ENCODE measurements at regions not wholly inside any gene's neighbourhood (a gene's known extent, or its start where the extent isn't known, plus 50 kb on each side); places are given as distances from the start of the nearest gene placed in this dataset.
A peak's percentile ranks its signal among the peaks of the same experiment; 100 is the strongest.

- peaks cover 15% of the 10 kb centered on the region for H3K4me1 Mint-ChIP-seq (ENCODE audit: low read depth)
- no peak overlapping the region for H3K4me3 Mint-ChIP-seq
- ATAC-seq (replicated peaks in 1 of 2) (no peak), DNase-seq (no peak)
- no peaks in the 10 kb centered on the region for H3K9me3 Mint-ChIP-seq
- H3K36me3 Mint-ChIP-seq (ENCODE audit: insufficient read depth in 2 of 2): no peaks in the 10 kb centered on the region
- peaks cover 4% of the 10 kb centered on the region for H3K27me3 Mint-ChIP-seq (ENCODE audit: low read depth)
- no peak overlapping the region for H3K27ac Mint-ChIP-seq
Measured at GRCh38 chr1:229751610-229752009, 125.6 kb downstream of the URB2 start.

GRCh38 chr1:229752679-229753078 lies 126.6 kb downstream of the URB2 start:
- no peak for ATAC-seq (replicated peaks in 1 of 2)
- no peaks in the 10 kb centered on the region for H3K36me3 Mint-ChIP-seq (ENCODE audit: insufficient read depth in 2 of 2)
- H3K9me3 Mint-ChIP-seq: peaks cover 0 to 4% of the 10 kb centered on the region in 2 donors
- no peak overlapping the region for H3K27ac Mint-ChIP-seq
- no peak for DNase-seq
- peaks cover 16% of the 10 kb centered on the region for H3K4me1 Mint-ChIP-seq (ENCODE audit: low read depth)
- H3K4me3 Mint-ChIP-seq: no peak overlapping the region
- no peaks in the 10 kb centered on the region for H3K27me3 Mint-ChIP-seq (ENCODE audit: low read depth)

GRCh38 chr1:229753764-229754551 lies 127.9 kb downstream of the URB2 start:
- peak; percentile 3 to 4 for DNase-seq
- peak overlapping the region; percentile 67 to 71 for H3K4me3 Mint-ChIP-seq
- peaks cover 29% of the 10 kb centered on the region for H3K4me1 Mint-ChIP-seq (ENCODE audit: low read depth)

GRCh38 chr1:229756666-229757065 lies 130.6 kb downstream of the URB2 start:
- no peak overlapping the region for H3K27ac Mint-ChIP-seq
- H3K9me3 Mint-ChIP-seq: peaks cover 0 to 4% of the 10 kb centered on the region in 2 donors
- peaks cover 35% of the 10 kb centered on the region for H3K4me1 Mint-ChIP-seq (ENCODE audit: low read depth)
- ATAC-seq (replicated peaks in 1 of 2): no peak
- H3K27me3 Mint-ChIP-seq (ENCODE audit: low read depth): no peaks in the 10 kb centered on the region
- no peaks in the 10 kb centered on the region for H3K36me3 Mint-ChIP-seq (ENCODE audit: insufficient read depth in 2 of 2)
- H3K4me3 Mint-ChIP-seq: no peak overlapping the region
- DNase-seq: no peak

More at GRCh38 chr1:229753764-229754551, 127.9 kb downstream of the URB2 start:
- Mint-ChIP-seq H3K9me3 (peaks cover 0 to 4% of the 10 kb centered on the region in 2 donors), H3K36me3 (ENCODE audit: insufficient read depth in 2 of 2) (no peaks in the 10 kb centered on the region), H3K27me3 (ENCODE audit: low read depth) (no peaks in the 10 kb centered on the region), H3K27ac (peak overlapping the region; percentile 68)
- peak; percentile 44 to 56 for ATAC-seq (replicated peaks in 1 of 2)

- Mint-ChIP-seq H3K27ac (no peak overlapping the region), H3K4me1 (ENCODE audit: low read depth) (peaks cover 35% of the 10 kb centered on the region), H3K27me3 (ENCODE audit: low read depth) (no peaks in the 10 kb centered on the region), H3K36me3 (ENCODE audit: insufficient read depth in 2 of 2) (no peaks in the 10 kb centered on the region), H3K9me3 (peaks cover 0 to 4% of the 10 kb centered on the region in 2 donors), H3K4me3 (no peak overlapping the region)
- DNase-seq: no peak
- ATAC-seq (replicated peaks in 1 of 2): no peak
Measured at GRCh38 chr1:229757226-229757625, 131.2 kb downstream of the URB2 start.

GRCh38 chr1:229758101-229759036 lies 132.3 kb downstream of the URB2 start:
- ATAC-seq (replicated peaks in 1 of 2) (peak; percentile 62 to 67), DNase-seq (peak; percentile 1 to 13)
- Mint-ChIP-seq H3K36me3 (ENCODE audit: insufficient read depth in 2 of 2) (no peaks in the 10 kb centered on the region), H3K4me1 (ENCODE audit: low read depth) (peaks cover 33% of the 10 kb centered on the region), H3K27me3 (ENCODE audit: low read depth) (no peaks in the 10 kb centered on the region), H3K4me3 (peak overlapping the region in 1 of 2 donors; percentile 16), H3K27ac (no peak overlapping the region), H3K9me3 (peaks cover 0 to 4% of the 10 kb centered on the region in 2 donors)

- no peak overlapping the region for H3K27ac Mint-ChIP-seq
Measured at GRCh38 chr1:229759037-229759435, 133.0 kb downstream of the URB2 start.

GRCh38 chr1:229759586-229759985 lies 133.5 kb downstream of the URB2 start:
- Mint-ChIP-seq H3K36me3 (ENCODE audit: insufficient read depth in 2 of 2) (no peaks in the 10 kb centered on the region), H3K27me3 (ENCODE audit: low read depth) (no peaks in the 10 kb centered on the region), H3K4me3 (no peak overlapping the region), H3K4me1 (ENCODE audit: low read depth) (peaks cover 21% of the 10 kb centered on the region), H3K9me3 (peaks cover 0 to 4% of the 10 kb centered on the region in 2 donors), H3K27ac (no peak overlapping the region)
- DNase-seq (no peak), ATAC-seq (replicated peaks in 1 of 2) (no peak)

More at GRCh38 chr1:229759037-229759435, 133.0 kb downstream of the URB2 start:
- Mint-ChIP-seq H3K36me3 (ENCODE audit: insufficient read depth in 2 of 2) (no peaks in the 10 kb centered on the region), H3K4me1 (ENCODE audit: low read depth) (peaks cover 26% of the 10 kb centered on the region), H3K9me3 (peaks cover 0 to 4% of the 10 kb centered on the region in 2 donors), H3K27me3 (ENCODE audit: low read depth) (no peaks in the 10 kb centered on the region), H3K4me3 (no peak overlapping the region)
- DNase-seq (no peak), ATAC-seq (replicated peaks in 1 of 2) (no peak)

GRCh38 chr1:229760478-229760996 lies 134.5 kb downstream of the URB2 start:
- no peak overlapping the region for H3K4me3 Mint-ChIP-seq
- H3K9me3 Mint-ChIP-seq: peaks cover 0 to 4% of the 10 kb centered on the region in 2 donors
- DNase-seq (no peak), ATAC-seq (replicated peaks in 1 of 2) (no peak)
- no peaks in the 10 kb centered on the region for H3K27me3 Mint-ChIP-seq (ENCODE audit: low read depth)
- H3K36me3 Mint-ChIP-seq (ENCODE audit: insufficient read depth in 2 of 2): no peaks in the 10 kb centered on the region
- H3K4me1 Mint-ChIP-seq (ENCODE audit: low read depth): peaks cover 20% of the 10 kb centered on the region
- no peak overlapping the region for H3K27ac Mint-ChIP-seq

GRCh38 chr1:229762891-229763290 lies 136.8 kb downstream of the URB2 start:
- DNase-seq (no peak), ATAC-seq (replicated peaks in 1 of 2) (no peak)
- peaks cover 16% of the 10 kb centered on the region for H3K4me1 Mint-ChIP-seq (ENCODE audit: low read depth)
- H3K36me3 Mint-ChIP-seq (ENCODE audit: insufficient read depth in 2 of 2): no peaks in the 10 kb centered on the region
- H3K27me3 Mint-ChIP-seq (ENCODE audit: low read depth): no peaks in the 10 kb centered on the region
- H3K9me3 Mint-ChIP-seq: no peaks in the 10 kb centered on the region
- no peak overlapping the region for H3K27ac Mint-ChIP-seq
- no peak overlapping the region for H3K4me3 Mint-ChIP-seq

- Mint-ChIP-seq H3K36me3 (ENCODE audit: insufficient read depth in 2 of 2) (no peaks in the 10 kb centered on the region), H3K4me1 (ENCODE audit: low read depth) (no peaks in the 10 kb centered on the region), H3K4me3 (no peak overlapping the region), H3K9me3 (no peaks in the 10 kb centered on the region), H3K27ac (no peak overlapping the region), H3K27me3 (ENCODE audit: low read depth) (peaks cover 20% of the 10 kb centered on the region)
- no peak for ATAC-seq (replicated peaks in 1 of 2)
- DNase-seq: no peak
Measured at GRCh38 chr1:229768232-229768631, 142.2 kb downstream of the URB2 start.

GRCh38 chr1:229769006-229769405 lies 143.0 kb downstream of the URB2 start:
- no peaks in the 10 kb centered on the region for H3K36me3 Mint-ChIP-seq (ENCODE audit: insufficient read depth in 2 of 2)
- H3K4me3 Mint-ChIP-seq: no peak overlapping the region
- H3K9me3 Mint-ChIP-seq: no peaks in the 10 kb centered on the region

GRCh38 chr1:229769809-229770208 lies 143.8 kb downstream of the URB2 start:
- DNase-seq (no peak), ATAC-seq (replicated peaks in 1 of 2) (no peak)
- Mint-ChIP-seq H3K27ac (no peak overlapping the region), H3K4me3 (no peak overlapping the region), H3K4me1 (ENCODE audit: low read depth) (no peaks in the 10 kb centered on the region), H3K36me3 (ENCODE audit: insufficient read depth in 2 of 2) (no peaks in the 10 kb centered on the region), H3K9me3 (no peaks in the 10 kb centered on the region), H3K27me3 (ENCODE audit: low read depth) (peaks cover 22% of the 10 kb centered on the region)

More at GRCh38 chr1:229769006-229769405, 143.0 kb downstream of the URB2 start:
- Mint-ChIP-seq H3K4me1 (ENCODE audit: low read depth) (no peaks in the 10 kb centered on the region), H3K27ac (no peak overlapping the region), H3K27me3 (ENCODE audit: low read depth) (peaks cover 22% of the 10 kb centered on the region)
- no peak for DNase-seq
- ATAC-seq (replicated peaks in 1 of 2): no peak
